Lung (tissue), 11 donors: ENCODE measurements at regions not wholly inside any gene's neighbourhood (a gene's known extent, or its start where the extent isn't known, plus 50 kb on each side); places are given as distances from the start of the nearest gene placed in this dataset.

Source experiments
- ATAC-seq: fragments of 200-7000 bp; cut with Tn5 transposase; one replicate; pipeline ENCODE4 v1.9.1; 2020; ENCODE audit warnings: moderate number of reproducible peaks; ENCODE audit not compliant: insufficient read depth, low FRiP score
- DNase-seq, 3 donors: peaks; one replicate each; pipeline ENCODE4 v3.0.0-alpha.2; 2013 to 2017
- H3K27ac ChIP-seq, 2 donors: one replicate each; pipeline ENCODE4 v1.5.1; 2013; ENCODE audit warnings: mild to moderate bottlenecking in 2 of 2, moderate library complexity in 2 of 2, control low read depth in 1 of 2, inconsistent platforms in 1 of 2, low read depth in 1 of 2, low read length in 1 of 2
- H3K27me3 ChIP-seq, 3 donors: one replicate each; pipeline ENCODE4 v1.5.1; 2013; ENCODE audit warnings: low read length in 2 of 3; ENCODE audit not compliant: control insufficient read depth in 3 of 3, insufficient read depth in 3 of 3
- H3K36me3 ChIP-seq, 4 donors: one replicate each; pipeline ENCODE4 v1.5.1; 2013; ENCODE audit warnings: low read length in 4 of 4, mild to moderate bottlenecking in 1 of 4, moderate library complexity in 1 of 4; ENCODE audit not compliant: control insufficient read depth in 4 of 4, insufficient read depth in 4 of 4
- H3K4me1 ChIP-seq, 5 donors: one replicate each; pipeline ENCODE4 v1.5.1; 2013; ENCODE audit warnings: low read length in 5 of 5, mild to moderate bottlenecking in 2 of 5, moderate library complexity in 1 of 5; ENCODE audit not compliant: control insufficient read depth in 5 of 5, insufficient read depth in 5 of 5
- H3K4me3 ChIP-seq: one replicate; pipeline ENCODE4 v1.5.1; 2013; ENCODE audit warnings: mild to moderate bottlenecking, control low read depth, moderate library complexity
- H3K9ac ChIP-seq, 2 donors: one replicate each; pipeline ENCODE4 v1.5.1; 2013; ENCODE audit warnings: low read length in 2 of 2, control low read depth in 1 of 2; ENCODE audit not compliant: insufficient read depth in 1 of 2
- H3K9me3 ChIP-seq, 4 donors: one replicate each; pipeline ENCODE4 v1.5.1; 2013; ENCODE audit warnings: low read length in 3 of 4, mild to moderate bottlenecking in 1 of 4, moderate library complexity in 1 of 4; ENCODE audit not compliant: control insufficient read depth in 4 of 4, insufficient read depth in 3 of 4
- WGBS, 2 donors: extraction: QIAGEN DNeasy Blood & Tissue Kit; methylation state at CpG; one replicate each; pipeline ENCODE4 v1.1.7; 2013; 5-methylcytosine and 5-hydroxymethylcytosine counted together
- TF ChIP-seq, protein P1 (sequence below): IDR thresholded peaks from 2 replicates; pipeline ENCODE4 v1.5.1; 2012; ENCODE audit warnings: mild to moderate bottlenecking; ENCODE audit errors: control extremely low read depth, extremely low read depth
- donor health status: control.
- donor health status: control.
- donor health status: Bipolar disorder and iron deficiency.
- donor health status: healthy.
- donor health status: DM: yes; HTN: yes; CAD: no.

DNA sequence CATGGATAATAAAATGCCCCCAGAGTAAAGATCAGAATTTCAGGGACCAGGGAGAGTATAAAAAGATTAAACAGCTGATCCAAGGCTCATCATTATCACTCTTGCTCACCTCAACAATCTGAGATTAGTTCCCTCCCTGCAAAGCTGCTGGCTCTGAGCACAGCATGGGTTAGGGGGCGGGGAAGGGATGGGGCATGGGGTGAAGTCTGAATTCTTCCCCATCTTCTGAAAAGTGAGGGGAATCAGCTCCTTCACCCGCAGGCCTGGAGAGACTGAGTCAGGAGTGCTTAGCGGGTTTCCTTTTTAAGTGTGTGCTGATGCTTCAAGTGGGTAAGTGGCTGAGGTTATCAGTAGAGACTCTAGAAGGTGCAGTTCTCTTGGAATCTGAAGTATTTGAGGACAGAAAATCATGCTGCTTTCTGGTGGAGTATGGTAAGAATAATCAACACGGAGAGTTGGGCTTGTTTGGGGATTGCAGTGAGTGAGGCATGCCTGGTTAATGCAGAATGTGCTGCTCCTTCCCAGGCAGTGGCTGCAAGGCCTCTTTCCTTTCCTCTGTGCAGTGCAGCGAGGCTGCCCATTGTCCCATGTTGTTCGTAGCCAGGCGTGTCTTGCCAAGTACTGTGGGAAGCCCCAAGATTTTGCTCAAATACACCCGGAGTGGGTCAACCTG, 59.2 kb upstream of the TRAK1 start:
- Histone ChIP-seq H3K4me1 (peaks cover 17 to 44% (median 22%) of the 10 kb centered on the region in 5 donors), H3K4me3 (no peak overlapping the region), H3K27me3 (no peaks in the 10 kb centered on the region), H3K9ac (no peak overlapping the region), H3K9me3 (no peaks in the 10 kb centered on the region), H3K36me3 (peaks cover 0 to 6% (median 0%) of the 10 kb centered on the region in 4 donors), H3K27ac (peak overlapping the region; percentile 42 to 87)
- TF ChIP-seq, protein P1, sequence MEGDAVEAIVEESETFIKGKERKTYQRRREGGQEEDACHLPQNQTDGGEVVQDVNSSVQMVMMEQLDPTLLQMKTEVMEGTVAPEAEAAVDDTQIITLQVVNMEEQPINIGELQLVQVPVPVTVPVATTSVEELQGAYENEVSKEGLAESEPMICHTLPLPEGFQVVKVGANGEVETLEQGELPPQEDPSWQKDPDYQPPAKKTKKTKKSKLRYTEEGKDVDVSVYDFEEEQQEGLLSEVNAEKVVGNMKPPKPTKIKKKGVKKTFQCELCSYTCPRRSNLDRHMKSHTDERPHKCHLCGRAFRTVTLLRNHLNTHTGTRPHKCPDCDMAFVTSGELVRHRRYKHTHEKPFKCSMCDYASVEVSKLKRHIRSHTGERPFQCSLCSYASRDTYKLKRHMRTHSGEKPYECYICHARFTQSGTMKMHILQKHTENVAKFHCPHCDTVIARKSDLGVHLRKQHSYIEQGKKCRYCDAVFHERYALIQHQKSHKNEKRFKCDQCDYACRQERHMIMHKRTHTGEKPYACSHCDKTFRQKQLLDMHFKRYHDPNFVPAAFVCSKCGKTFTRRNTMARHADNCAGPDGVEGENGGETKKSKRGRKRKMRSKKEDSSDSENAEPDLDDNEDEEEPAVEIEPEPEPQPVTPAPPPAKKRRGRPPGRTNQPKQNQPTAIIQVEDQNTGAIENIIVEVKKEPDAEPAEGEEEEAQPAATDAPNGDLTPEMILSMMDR = no peak
- DNase-seq (peak; percentile 37 to 48 (median 45)), ATAC-seq (peak; percentile 44)
- WGBS, 2 donors = 42 to 73% methylated on average over 8 of the region's 8 CpGs

DNA sequence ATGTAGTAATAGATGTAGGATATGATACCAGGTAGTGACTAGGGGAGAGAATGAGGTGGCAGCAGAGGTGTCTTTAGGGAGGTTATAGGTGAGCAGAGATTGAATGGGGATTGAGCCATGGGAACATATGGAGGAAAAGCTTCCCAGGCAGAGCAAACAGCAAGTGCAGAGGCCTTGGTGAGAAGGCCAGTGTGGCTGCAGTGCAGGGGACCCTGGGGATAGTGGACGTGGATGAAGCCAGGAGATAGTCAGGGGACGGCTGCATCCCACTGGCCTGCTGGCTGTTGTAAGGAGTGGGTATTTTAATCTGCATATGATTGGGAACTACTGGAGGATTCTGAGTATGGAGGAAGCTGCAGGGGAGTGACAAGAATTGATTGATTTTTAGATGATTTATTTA, 62.7 kb upstream of the TRAK1 start:
- no peak for DNase-seq
- TF ChIP-seq, protein P1 = no peak

DNA sequence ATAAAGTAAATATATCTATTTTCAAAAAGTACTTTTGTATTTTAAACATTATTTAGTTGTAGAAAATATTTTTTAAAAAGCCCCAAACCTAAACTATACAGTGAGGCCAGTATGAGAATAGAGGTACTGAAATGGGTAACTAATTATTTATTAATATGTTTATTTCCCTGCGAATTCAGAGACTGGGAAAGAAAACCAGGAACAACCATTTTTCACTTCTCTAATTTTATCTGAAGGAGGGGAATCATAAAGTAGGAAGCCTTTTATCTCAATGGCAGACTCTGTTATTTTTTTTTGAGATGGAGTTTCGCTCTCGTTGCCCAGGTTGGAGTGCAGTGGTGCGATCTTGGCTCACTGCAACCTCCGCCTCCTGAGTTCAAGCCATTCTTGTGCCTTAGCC, 63.6 kb upstream of the TRAK1 start:
- DNase-seq (no peak), ATAC-seq (no peak)
- TF ChIP-seq, protein P1 = no peak
- H3K4me3 ChIP-seq = no peak overlapping the region
- H3K27ac ChIP-seq = peak overlapping the region in 1 of 2 donors; percentile 38
- no peak overlapping the region for H3K9ac ChIP-seq
- H3K9me3 ChIP-seq = no peaks in the 10 kb centered on the region
- 85 to 86% methylated on average over 5 of the region's 5 CpGs for WGBS, 2 donors
- peaks cover 9 to 36% (median 21%) of the 10 kb centered on the region in 5 donors for H3K4me1 ChIP-seq
- H3K27me3 ChIP-seq = no peaks in the 10 kb centered on the region
- H3K36me3 ChIP-seq = no peaks in the 10 kb centered on the region

More for the DNA sequence above, 62.7 kb upstream of the TRAK1 start:
- no peak overlapping the region for H3K27ac ChIP-seq
- H3K4me1 ChIP-seq = peaks cover 9 to 45% (median 27%) of the 10 kb centered on the region in 5 donors
- no peaks in the 10 kb centered on the region for H3K27me3 ChIP-seq
- H3K9ac ChIP-seq = no peak overlapping the region
- no peak overlapping the region for H3K4me3 ChIP-seq
- no peaks in the 10 kb centered on the region for H3K36me3 ChIP-seq
- ATAC-seq = no peak
- H3K9me3 ChIP-seq = no peaks in the 10 kb centered on the region
- WGBS, 2 donors = 92 to 98% methylated on average over 2 of the region's 2 CpGs
